ENCODE measurements at regions not wholly inside any gene's neighbourhood (a gene's known extent, or its start where the extent isn't known, plus 50 kb on each side); places are given as distances from the start of the nearest gene placed in this dataset.
"Not testable (repeated sequence)": the region's sequence is repeated elsewhere in the genome, so short reads cannot be mapped to it uniquely, and the experiment has no call there.

DNA sequence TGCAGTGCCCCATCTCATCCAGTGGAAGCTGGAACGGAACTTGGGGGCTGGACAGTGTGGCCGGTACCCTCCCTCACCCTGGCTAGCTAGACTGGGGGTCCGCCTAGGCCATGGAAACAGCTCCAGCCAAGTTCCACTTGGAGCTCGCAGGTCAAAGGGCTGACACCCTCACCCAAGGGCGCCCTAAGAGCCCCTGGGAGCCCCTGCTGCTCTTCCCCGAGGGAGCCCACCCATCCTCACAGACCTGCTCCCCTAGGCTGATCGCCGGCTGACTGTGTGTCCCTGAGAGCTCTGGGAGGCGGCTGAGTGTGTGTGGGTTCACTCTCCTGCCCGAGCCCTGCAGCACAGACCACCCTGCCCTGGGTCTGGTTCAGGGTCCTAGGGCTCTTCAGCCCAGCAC, 118.2 kb upstream of the OTOS start:
- ChIA-PET CTCF (no interaction called here), POLR2A (interaction anchor here (0.6 kb wide), 1 partner anchor 196 kb away, joined by 3 read pairs; no protein-coding TSS in a partner anchor)
- TF ChIP-seq, protein P1, sequence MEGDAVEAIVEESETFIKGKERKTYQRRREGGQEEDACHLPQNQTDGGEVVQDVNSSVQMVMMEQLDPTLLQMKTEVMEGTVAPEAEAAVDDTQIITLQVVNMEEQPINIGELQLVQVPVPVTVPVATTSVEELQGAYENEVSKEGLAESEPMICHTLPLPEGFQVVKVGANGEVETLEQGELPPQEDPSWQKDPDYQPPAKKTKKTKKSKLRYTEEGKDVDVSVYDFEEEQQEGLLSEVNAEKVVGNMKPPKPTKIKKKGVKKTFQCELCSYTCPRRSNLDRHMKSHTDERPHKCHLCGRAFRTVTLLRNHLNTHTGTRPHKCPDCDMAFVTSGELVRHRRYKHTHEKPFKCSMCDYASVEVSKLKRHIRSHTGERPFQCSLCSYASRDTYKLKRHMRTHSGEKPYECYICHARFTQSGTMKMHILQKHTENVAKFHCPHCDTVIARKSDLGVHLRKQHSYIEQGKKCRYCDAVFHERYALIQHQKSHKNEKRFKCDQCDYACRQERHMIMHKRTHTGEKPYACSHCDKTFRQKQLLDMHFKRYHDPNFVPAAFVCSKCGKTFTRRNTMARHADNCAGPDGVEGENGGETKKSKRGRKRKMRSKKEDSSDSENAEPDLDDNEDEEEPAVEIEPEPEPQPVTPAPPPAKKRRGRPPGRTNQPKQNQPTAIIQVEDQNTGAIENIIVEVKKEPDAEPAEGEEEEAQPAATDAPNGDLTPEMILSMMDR (IDR thresholded peaks at IDR 0.05; ENCODE audit: insufficient read depth, low read length, missing control alignments) = no peak
- no peak for DNase-seq (ENCODE audit: low read depth, low spot score)
- no peak overlapping the region for H3K4me3 ChIP-seq (ENCODE audit: low read depth, low read length)

GRCh38 chr2:240259201-240259923, 118.9 kb upstream of the OTOS start:
- DNase-seq (ENCODE audit: low read depth, low spot score) = no peak
- TF ChIP-seq, protein P1 (IDR thresholded peaks at IDR 0.05; ENCODE audit: insufficient read depth, low read length, missing control alignments) = no peak
- no peak overlapping the region for H3K4me3 ChIP-seq (ENCODE audit: low read depth, low read length)
- CTCF ChIA-PET = no interaction called here
- POLR2A ChIA-PET = interaction anchor here (0.6 kb wide), 1 partner anchor 195 kb away, joined by 3 read pairs; no protein-coding TSS in a partner anchor

DNA sequence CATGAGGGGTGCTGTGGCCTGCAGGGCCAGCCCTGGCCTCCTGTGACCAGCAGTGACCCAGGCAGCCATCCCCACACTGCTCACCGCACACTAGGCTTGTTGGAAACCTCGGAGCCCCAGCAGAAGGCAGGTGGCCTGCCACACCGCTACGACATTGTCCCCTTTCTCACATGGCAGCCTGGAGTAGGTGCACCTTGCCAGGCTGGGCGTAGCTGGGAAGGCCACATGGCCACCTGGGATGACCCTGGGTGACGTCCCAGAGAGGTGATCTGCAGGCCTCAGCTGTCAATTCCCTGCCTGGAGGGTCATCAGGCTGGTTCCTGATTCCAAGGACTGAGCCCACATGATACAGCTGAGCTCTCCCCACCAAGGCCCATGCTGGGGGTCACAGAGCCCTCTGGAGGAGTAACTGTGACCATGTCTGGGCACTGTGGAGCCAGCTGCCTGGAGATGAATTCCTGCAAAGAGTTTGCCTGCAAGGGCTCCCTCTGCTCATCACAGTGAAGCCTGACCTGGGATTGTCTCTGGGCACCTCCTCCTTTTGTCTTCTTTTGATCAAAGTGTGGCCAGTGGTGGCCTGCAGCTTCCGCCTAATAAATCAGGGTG, 119.6 kb upstream of the OTOS start:
- POLR2A ChIA-PET = no interaction called here
- CTCF ChIA-PET = no interaction called here
- no peak overlapping the region for H3K4me3 ChIP-seq (ENCODE audit: low read depth, low read length)
- TF ChIP-seq, protein P1 (IDR thresholded peaks at IDR 0.05; ENCODE audit: insufficient read depth, low read length, missing control alignments) = no peak
- no peak for DNase-seq (ENCODE audit: low read depth, low spot score)

DNA sequence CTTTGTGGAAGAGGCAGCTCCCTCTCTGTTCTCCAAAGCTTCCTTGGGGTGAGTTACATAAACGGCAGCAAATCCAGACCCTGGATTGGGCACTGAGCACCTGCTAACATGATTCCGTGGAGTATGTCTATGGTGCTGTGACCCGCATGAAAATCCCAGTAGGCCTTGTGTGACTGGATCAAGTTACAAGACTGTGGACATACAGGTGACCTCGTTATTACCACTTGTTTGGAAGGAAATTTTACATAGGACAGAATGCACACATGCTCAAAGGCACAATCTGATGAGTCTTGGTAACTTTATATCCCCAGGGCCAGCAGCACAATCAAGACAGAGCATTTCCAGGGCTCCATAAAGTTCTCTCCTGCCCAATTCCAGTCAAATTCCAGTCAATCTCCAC, 120.2 kb upstream of the OTOS start:
- TF ChIP-seq, protein P1 (IDR thresholded peaks at IDR 0.05; ENCODE audit: insufficient read depth, low read length, missing control alignments) = no peak
- ChIA-PET POLR2A (no interaction called here), CTCF (no interaction called here)
- DNase-seq (ENCODE audit: low read depth, low spot score) = no peak
- H3K4me3 ChIP-seq (ENCODE audit: low read depth, low read length) = no peak overlapping the region

GRCh38 chr2:240262578-240262977, 122.1 kb upstream of the OTOS start:
- DNase-seq (ENCODE audit: low read depth, low spot score); CTCF ChIA-PET; H3K4me3 ChIP-seq (ENCODE audit: low read depth, low read length); POLR2A ChIA-PET: not testable (repeated sequence)

GRCh38 chr2:240269380-240269779, 128.9 kb upstream of the OTOS start:
- no peak for DNase-seq (ENCODE audit: low read depth, low spot score)
- ChIA-PET POLR2A (no interaction called here), CTCF (interaction anchor here (1.5 kb wide), 1 partner anchor 37 kb away, joined by 6 read pairs; no protein-coding TSS in a partner anchor)
- H3K4me3 ChIP-seq (ENCODE audit: low read depth, low read length) = no peak overlapping the region
- TF ChIP-seq, protein P1 (IDR thresholded peaks at IDR 0.05; ENCODE audit: insufficient read depth, low read length, missing control alignments) = no peak

GRCh38 chr2:240269886-240270285, 129.4 kb upstream of the OTOS start:
- ChIA-PET POLR2A (no interaction called here), CTCF (no interaction called here)
- DNase-seq (ENCODE audit: low read depth, low spot score) = no peak
- TF ChIP-seq, protein P1 (IDR thresholded peaks at IDR 0.05; ENCODE audit: insufficient read depth, low read length, missing control alignments) = no peak
- no peak overlapping the region for H3K4me3 ChIP-seq (ENCODE audit: low read depth, low read length)

All from AG04449 (cell line).